ENCODE measurements at regions not wholly inside any gene's neighbourhood (a gene's known extent, or its start where the extent isn't known, plus 50 kb on each side); places are given as distances from the start of the nearest gene placed in this dataset.

DNA sequence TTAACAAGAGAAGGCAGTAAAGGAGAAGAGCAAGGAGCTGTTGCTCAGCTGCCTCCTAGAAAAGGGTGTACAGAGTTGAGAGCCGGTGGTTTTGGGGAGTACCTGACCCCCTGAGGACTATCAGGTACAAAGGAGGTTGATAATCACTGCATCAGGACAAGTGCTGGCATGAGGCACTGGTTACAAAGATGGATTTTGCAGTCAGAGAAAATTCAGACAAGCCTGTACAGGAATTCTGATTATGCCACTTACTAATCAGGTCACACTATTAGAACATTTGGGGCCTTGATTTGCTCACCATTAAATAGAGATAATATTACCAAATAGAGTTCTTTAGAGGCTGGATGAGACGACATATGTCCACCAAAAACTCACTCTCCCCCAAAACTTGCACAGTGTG lies 450.9 kb upstream of the TMPO start:
- TF ChIP-seq RAD21 (conservative IDR thresholded peaks at IDR 0.05) (no peak), EP300 (conservative IDR thresholded peaks at IDR 0.05; ENCODE audit: poor library complexity, severe bottlenecking) (no peak), EZH2 (IDR thresholded peaks at IDR 0.05; ENCODE audit: borderline replicate concordance, insufficient read depth, low read length, poor library complexity, severe bottlenecking) (no peak), MXI1 (conservative IDR thresholded peaks at IDR 0.05; ENCODE audit: poor library complexity, severe bottlenecking) (no peak), POLR2AphosphoS5 (IDR thresholded peaks at IDR 0.05) (no peak)
- TF ChIP-seq, protein P1, sequence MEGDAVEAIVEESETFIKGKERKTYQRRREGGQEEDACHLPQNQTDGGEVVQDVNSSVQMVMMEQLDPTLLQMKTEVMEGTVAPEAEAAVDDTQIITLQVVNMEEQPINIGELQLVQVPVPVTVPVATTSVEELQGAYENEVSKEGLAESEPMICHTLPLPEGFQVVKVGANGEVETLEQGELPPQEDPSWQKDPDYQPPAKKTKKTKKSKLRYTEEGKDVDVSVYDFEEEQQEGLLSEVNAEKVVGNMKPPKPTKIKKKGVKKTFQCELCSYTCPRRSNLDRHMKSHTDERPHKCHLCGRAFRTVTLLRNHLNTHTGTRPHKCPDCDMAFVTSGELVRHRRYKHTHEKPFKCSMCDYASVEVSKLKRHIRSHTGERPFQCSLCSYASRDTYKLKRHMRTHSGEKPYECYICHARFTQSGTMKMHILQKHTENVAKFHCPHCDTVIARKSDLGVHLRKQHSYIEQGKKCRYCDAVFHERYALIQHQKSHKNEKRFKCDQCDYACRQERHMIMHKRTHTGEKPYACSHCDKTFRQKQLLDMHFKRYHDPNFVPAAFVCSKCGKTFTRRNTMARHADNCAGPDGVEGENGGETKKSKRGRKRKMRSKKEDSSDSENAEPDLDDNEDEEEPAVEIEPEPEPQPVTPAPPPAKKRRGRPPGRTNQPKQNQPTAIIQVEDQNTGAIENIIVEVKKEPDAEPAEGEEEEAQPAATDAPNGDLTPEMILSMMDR (IDR thresholded peaks at IDR 0.05; ENCODE audit: poor library complexity, severe bottlenecking): no peak

Data from neural cell (in vitro differentiated cells).